Stomach (tissue), 8 donors: ENCODE measurements at regions not wholly inside any gene's neighbourhood (a gene's known extent, or its start where the extent isn't known, plus 50 kb on each side); places are given as distances from the start of the nearest gene placed in this dataset.

Source experiments
- DNase-seq, 2 donors: peaks; one replicate each; pipeline versions ENCODE4 v3.0.0 to v3.0.0-alpha.2; 2013 to 2019
- H3K27ac ChIP-seq, 5 donors: fragments of 200-600 bp in 4 of 5; sonication (generic) in 4 of 5; one replicate each; pipeline ENCODE4 v1.5.1; 2013 to 2019; ENCODE audit warnings: mild to moderate bottlenecking in 1 of 5, moderate library complexity in 1 of 5
- H3K27me3 ChIP-seq, 3 donors: fragments of 200-600 bp; sonication (generic); one replicate each; pipeline ENCODE4 v1.5.1; 2017 to 2019; ENCODE audit warnings: mixed run types in 1 of 3
- H3K36me3 ChIP-seq, 4 donors: fragments of 200-600 bp; sonication (generic); 1 replicate in 3 of 4; 2 replicates in 1 of 4; pipeline ENCODE4 v1.5.1; 2016 to 2019
- H3K4me1 ChIP-seq, 4 donors: fragments of 200-600 bp; sonication (generic); one replicate each; pipeline ENCODE4 v1.5.1; 2016 to 2019
- H3K4me3 ChIP-seq, 4 donors: fragments of 200-600 bp; sonication (generic) in 3 of 4; one replicate each; pipeline ENCODE4 v1.5.1; 2016 to 2019; ENCODE audit warnings: mild to moderate bottlenecking in 1 of 4
- H3K9me3 ChIP-seq, 4 donors: fragments of 200-600 bp; sonication (generic); one replicate each; pipeline ENCODE4 v1.5.1; 2016 to 2019
- CTCF ChIP-seq, 7 experiments: fragments of 450-650 bp in 4 of 7; fragments of 200-600 bp in 3 of 7; sonication (generic) in 3 of 7; IDR thresholded peaks; one replicate each; pipeline ENCODE4 v1.5.1; 2016 to 2019; ENCODE audit warnings: antibody characterized with exemption in 7 of 7, control low read depth in 2 of 7, mild to moderate bottlenecking in 1 of 7
- EP300 ChIP-seq: sonication (generic); formaldehyde crosslinking; IDR thresholded peaks from one replicate; pipeline ENCODE4 v1.6.1; 2017; ENCODE audit warnings: antibody characterized with exemption
- POLR2A ChIP-seq, 4 donors: fragments of 450-650 bp; IDR thresholded peaks; one replicate each; pipeline ENCODE4 v1.6.1; 2016; ENCODE audit warnings: antibody characterized with exemption in 4 of 4, control low read depth in 2 of 4, mild to moderate bottlenecking in 1 of 4, moderate library complexity in 1 of 4
- POLR2AphosphoS5 ChIP-seq, 3 donors: sonication (generic); formaldehyde crosslinking; IDR thresholded peaks; one replicate each; pipeline ENCODE4 v1.6.1; 2016; ENCODE audit warnings: antibody characterized with exemption in 3 of 3
- WGBS, 5 donors: extraction: QIAGEN DNeasy Blood & Tissue Kit in 3 of 5; methylation state at CpG; one replicate each; pipeline versions ENCODE4 v1.1.5 to v1.1.7; 2013 to 2018; 5-methylcytosine and 5-hydroxymethylcytosine counted together
- intact Hi-C: fragments of 100-400 bp; cut with DNase I; formaldehyde crosslinking; loops from one replicate; pipeline ENCODE4 v1.15.1; 2023; ENCODE audit warnings: low total_unique reads
- donor health status: healthy with polysubstance abuse.
- donor health status: Bipolar disorder and iron deficiency.
- donor health status: healthy.

DNA sequence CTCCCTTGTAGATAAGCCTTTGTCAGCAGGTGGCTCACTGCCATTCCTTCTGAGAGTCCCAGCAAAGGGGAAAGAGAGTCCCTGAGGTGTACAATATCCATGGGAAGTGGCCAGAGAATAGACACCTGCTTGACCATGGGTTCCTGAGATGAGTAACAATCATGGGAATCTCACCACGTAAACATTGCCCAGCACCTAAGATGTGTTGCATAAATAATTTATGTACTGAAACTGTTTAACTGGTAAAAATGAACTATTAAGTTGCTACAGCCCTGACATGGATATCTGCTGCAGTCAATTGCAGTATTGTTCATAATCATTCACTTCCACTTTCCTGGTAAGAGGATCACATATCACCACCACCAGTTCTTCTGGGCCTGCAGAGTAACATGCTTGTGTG is 123.8 kb upstream of the INHBA start:
- H3K4me1 ChIP-seq: no peaks in the 10 kb centered on the region
- no peak overlapping the region for H3K27ac ChIP-seq
- DNase-seq: no peak
- peaks cover 0 to 6% (median 0%) of the 10 kb centered on the region in 4 donors for H3K9me3 ChIP-seq
- intact Hi-C loops: no loop called here
- H3K4me3 ChIP-seq: no peak overlapping the region
- no peaks in the 10 kb centered on the region for H3K27me3 ChIP-seq
- no peak for TF ChIP-seq EP300
- TF ChIP-seq POLR2AphosphoS5 (IDR thresholded peaks at IDR 0.05): no peak
- TF ChIP-seq CTCF (IDR thresholded peaks at IDR 0.05): no peak
- TF ChIP-seq POLR2A (IDR thresholded peaks at IDR 0.05): no peak
- 67 to 100% (median 93%) methylated on average over 1 of the region's 1 CpG for WGBS, 5 donors
- no peaks in the 10 kb centered on the region for H3K36me3 ChIP-seq

DNA sequence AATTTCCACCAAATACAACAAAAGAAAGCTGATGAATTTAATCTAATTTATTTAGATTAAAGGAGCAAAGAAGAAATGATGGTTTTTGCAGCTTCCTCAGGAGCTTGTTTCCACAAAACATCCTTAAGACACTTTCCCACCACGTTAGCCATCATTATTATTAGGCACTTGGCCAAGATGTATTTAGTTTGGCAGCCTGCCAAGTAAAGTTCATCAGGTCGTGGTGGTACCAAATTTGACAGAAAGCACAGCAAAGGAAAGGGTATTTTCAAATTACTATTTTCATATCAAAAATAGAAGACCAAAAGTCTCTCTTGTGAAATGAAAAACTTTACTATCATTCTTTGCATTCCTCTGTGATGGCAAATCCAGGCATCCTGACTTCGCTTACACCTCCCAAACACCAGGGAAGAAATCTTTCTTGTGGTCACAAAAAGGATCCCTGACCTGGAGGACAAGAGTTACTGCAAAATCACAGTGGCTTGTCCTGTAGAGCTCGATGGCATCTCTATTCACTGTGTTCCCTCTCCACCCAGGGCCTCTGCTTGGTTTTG is 123.1 kb upstream of the INHBA start:
- H3K27me3 ChIP-seq: no peaks in the 10 kb centered on the region
- DNase-seq: no peak
- H3K4me3 ChIP-seq: no peak overlapping the region
- no peak overlapping the region for H3K27ac ChIP-seq
- no peak for TF ChIP-seq POLR2AphosphoS5 (IDR thresholded peaks at IDR 0.05)
- TF ChIP-seq POLR2A (IDR thresholded peaks at IDR 0.05): no peak
- no peak for TF ChIP-seq CTCF (IDR thresholded peaks at IDR 0.05)
- TF ChIP-seq EP300: no peak
- H3K4me1 ChIP-seq: no peaks in the 10 kb centered on the region
- H3K9me3 ChIP-seq: no peaks in the 10 kb centered on the region
- WGBS, 5 donors: 34 to 38% (median 36%) methylated on average over 4 of the region's 4 CpGs
- no peaks in the 10 kb centered on the region for H3K36me3 ChIP-seq
- intact Hi-C loops: no loop called here

DNA sequence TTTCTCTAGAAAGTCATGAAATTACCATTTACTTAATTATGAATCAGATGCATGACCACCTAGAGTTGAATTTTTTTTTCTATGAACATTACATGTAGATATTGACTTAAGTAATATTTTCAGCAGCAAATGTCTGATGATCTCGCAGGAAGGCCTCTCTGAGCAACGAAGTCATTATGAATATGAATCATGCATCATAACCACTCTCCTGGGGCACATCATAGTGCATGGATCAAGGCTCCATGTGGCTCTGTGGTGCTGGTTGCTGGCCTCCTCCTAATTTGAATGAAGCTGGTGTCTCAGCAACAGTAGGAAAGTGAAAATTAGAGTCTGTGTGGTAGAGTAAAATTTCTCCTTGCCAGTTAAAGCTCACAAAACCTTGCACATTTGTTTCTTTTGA is 121.4 kb upstream of the INHBA start:
- no peak for DNase-seq
- TF ChIP-seq POLR2AphosphoS5 (IDR thresholded peaks at IDR 0.05) (no peak), CTCF (IDR thresholded peaks at IDR 0.05) (no peak), EP300 (no peak), POLR2A (IDR thresholded peaks at IDR 0.05) (no peak)
- Histone ChIP-seq H3K36me3 (no peaks in the 10 kb centered on the region), H3K4me3 (no peak overlapping the region), H3K27me3 (no peaks in the 10 kb centered on the region), H3K9me3 (peaks cover 0 to 6% (median 0%) of the 10 kb centered on the region in 4 donors), H3K27ac (no peak overlapping the region), H3K4me1 (no peaks in the 10 kb centered on the region)
- intact Hi-C loops: no loop called here
- WGBS, 5 donors: 50 to 74% (median 70%) methylated on average over 2 of the region's 2 CpGs

GRCh38 chr7:41822259-41822817 is 119.4 kb upstream of the INHBA start:
- Histone ChIP-seq H3K4me3 (no peak overlapping the region), H3K27ac (no peak overlapping the region), H3K36me3 (no peaks in the 10 kb centered on the region), H3K4me1 (no peaks in the 10 kb centered on the region), H3K27me3 (no peaks in the 10 kb centered on the region), H3K9me3 (peaks cover 0 to 6% (median 0%) of the 10 kb centered on the region in 4 donors)
- 13 to 43% (median 37%) methylated on average over 1 of the region's 1 CpG for WGBS, 5 donors
- intact Hi-C loops: no loop called here
- no peak for DNase-seq
- TF ChIP-seq POLR2A (IDR thresholded peaks at IDR 0.05) (no peak), EP300 (no peak), CTCF (IDR thresholded peaks at IDR 0.05) (no peak), POLR2AphosphoS5 (IDR thresholded peaks at IDR 0.05) (no peak)
